H1 (cell line): ENCODE measurements at regions not wholly inside any gene's neighbourhood (a gene's known extent, or its start where the extent isn't known, plus 50 kb on each side); places are given as distances from the start of the nearest gene placed in this dataset.

Experiments used
- CTCF ChIA-PET: fragments of 300-600 bp; sonication (Branson Sonifier 250); formaldehyde crosslinking; loops from one replicate; lab custom pipeline; 2021; ENCODE audit not compliant: partially characterized antibody; lab: Charles Lee
- POLR2A ChIA-PET: fragments of 300-600 bp; sonication (Branson Sonifier 250); formaldehyde crosslinking; loops from one replicate; lab custom pipeline; 2021; ENCODE audit warnings: inconsistent platforms; ENCODE audit not compliant: partially characterized antibody; lab: Charles Lee
- DNase-seq, 2 experiments: peaks; one replicate each; pipeline versions ENCODE4 v3.0.0 to v3.0.0-alpha.2; 2010 to 2022; ENCODE audit warnings: low spot score in 2 of 2, low read depth in 1 of 2, mixed read lengths in 1 of 2
- FAIRE-seq: peaks from 2 replicates; lab custom pipeline; 2011; peaks lifted over from hg19 to GRCh38; lab: Jason Lieb, UNC
- H2AFZ ChIP-seq: 2 replicates; pipeline ENCODE4 v1.8.1; 2012; ENCODE audit warnings: low read length, inconsistent platforms
- H2AK5ac ChIP-seq: 2 replicates; pipeline ENCODE4 v1.6.1; 2013; ENCODE audit warnings: low read depth, low read length
- H2BK120ac ChIP-seq: replicated peaks from 2 replicates; pipeline ENCODE3; 2013; ENCODE audit warnings: low read depth, low read length, inconsistent platforms
- H2BK12ac ChIP-seq: 2 replicates; pipeline ENCODE4 v1.6.1; 2013; ENCODE audit warnings: low read depth, low read length
- H2BK15ac ChIP-seq: 2 replicates; pipeline ENCODE4 v1.6.1; 2013; ENCODE audit warnings: low read length
- H2BK20ac ChIP-seq: 2 replicates; pipeline ENCODE4 v1.6.1; 2013; ENCODE audit warnings: low read length
- H2BK5ac ChIP-seq: 2 replicates; pipeline ENCODE4 v1.6.1; 2013; ENCODE audit warnings: low read depth, low read length
- H3K14ac ChIP-seq: 2 replicates; pipeline ENCODE4 v1.6.1; 2013; ENCODE audit warnings: inconsistent platforms; ENCODE audit not compliant: insufficient read length
- H3K18ac ChIP-seq: 2 replicates; pipeline ENCODE4 v1.6.1; 2013; ENCODE audit warnings: low read length; ENCODE audit errors: extremely low read depth
- H3K23ac ChIP-seq: 2 replicates; pipeline ENCODE4 v1.6.1; 2013; ENCODE audit warnings: inconsistent platforms; ENCODE audit not compliant: insufficient read length
- H3K23me2 ChIP-seq: 2 replicates; pipeline ENCODE4 v1.6.1; 2013; ENCODE audit warnings: low read depth, low read length
- H3K27ac ChIP-seq: 2 replicates; pipeline ENCODE4 v1.6.1; 2011; ENCODE audit warnings: low read depth, low read length, inconsistent platforms
- H3K27me3 ChIP-seq, 4 experiments: replicated peaks in 1 of 4; 1 replicate in 1 of 4; 2 replicates in 3 of 4; pipeline versions ENCODE4 v1.6.1 to v1.8.1; 2011 to 2013; ENCODE audit warnings: low read length in 3 of 4, mild to moderate bottlenecking in 3 of 4, inconsistent platforms in 2 of 4, mixed read lengths in 2 of 4, moderate library complexity in 1 of 4; ENCODE audit not compliant: control insufficient read depth in 3 of 4, insufficient read depth in 3 of 4; ENCODE audit errors: extremely low read depth in 1 of 4
- H3K36me3 ChIP-seq, 4 experiments: 2 replicates each; pipeline versions ENCODE4 v1.6.1 to v1.8.1; 2011 to 2013; ENCODE audit warnings: mild to moderate bottlenecking in 4 of 4, low read length in 3 of 4, moderate library complexity in 2 of 4, control low read depth in 1 of 4, inconsistent platforms in 1 of 4; ENCODE audit not compliant: insufficient read depth in 4 of 4, control insufficient read depth in 2 of 4
- H3K4ac ChIP-seq: replicated peaks from 2 replicates; pipeline ENCODE3; 2013; ENCODE audit warnings: low read length, low read depth, mixed read lengths, inconsistent platforms; ENCODE audit not compliant: insufficient read length
- H3K4me1 ChIP-seq, 4 experiments: replicated peaks in 1 of 4; 1 replicate in 1 of 4; 2 replicates in 3 of 4; pipeline versions ENCODE4 v1.6.1 to v1.8.1; 2011 to 2013; ENCODE audit warnings: low read length in 3 of 4, inconsistent platforms in 2 of 4, mixed read lengths in 1 of 4; ENCODE audit not compliant: insufficient read depth in 4 of 4, control insufficient read depth in 3 of 4
- H3K4me2 ChIP-seq, 2 experiments: 2 replicates each; pipeline versions ENCODE4 v1.6.1 to v1.8.1; 2011 to 2013; ENCODE audit warnings: low read depth in 2 of 2, low read length in 2 of 2, control low read depth in 1 of 2, inconsistent platforms in 1 of 2, mild to moderate bottlenecking in 1 of 2; ENCODE audit not compliant: insufficient read depth in 1 of 2
- H3K4me3 ChIP-seq, 4 experiments: fragments of 200-600, 300-600 bp in 1 of 4; sonication (generic), shearing (Covaris generic), sonication (Bioruptor Twin) in 1 of 4; 2 replicates each; pipeline versions ENCODE4 v1.5.1 to v1.8.1; 2011 to 2016; ENCODE audit warnings: low read length in 4 of 4, low read depth in 3 of 4, control low read depth in 2 of 4, inconsistent platforms in 2 of 4, mild to moderate bottlenecking in 2 of 4, mixed read lengths in 1 of 4, moderate library complexity in 1 of 4; ENCODE audit not compliant: insufficient read depth in 2 of 4; ENCODE audit errors: extremely low read depth in 1 of 4
- H3K56ac ChIP-seq: replicated peaks from 2 replicates; pipeline ENCODE3; 2013; ENCODE audit warnings: low read depth, mild to moderate bottlenecking, mixed read lengths, low read length, inconsistent platforms; ENCODE audit not compliant: insufficient read length
- H3K79me1 ChIP-seq: 2 replicates; pipeline ENCODE4 v1.6.1; 2013; ENCODE audit warnings: low read depth, low read length, control low read depth
- H3K79me2 ChIP-seq, 2 experiments: 2 replicates each; pipeline versions ENCODE4 v1.6.1 to v1.8.1; 2012 to 2013; ENCODE audit warnings: low read length in 2 of 2, mild to moderate bottlenecking in 2 of 2, inconsistent platforms in 1 of 2; ENCODE audit not compliant: insufficient read depth in 2 of 2, control insufficient read depth in 1 of 2
- H3K9ac ChIP-seq, 4 experiments: replicated peaks in 1 of 4; 1 replicate in 1 of 4; 2 replicates in 3 of 4; pipeline versions ENCODE4 v1.6.1 to v1.8.1; 2011 to 2013; ENCODE audit warnings: low read depth in 3 of 4, low read length in 3 of 4, control low read depth in 2 of 4, mild to moderate bottlenecking in 2 of 4, moderate library complexity in 2 of 4, inconsistent platforms in 1 of 4; ENCODE audit errors: extremely low read depth in 1 of 4
- H3K9me3 ChIP-seq, 2 experiments: 2 replicates each; pipeline versions ENCODE4 v1.6.1 to v1.8.1; 2012 to 2013; ENCODE audit warnings: mild to moderate bottlenecking in 2 of 2, moderate library complexity in 2 of 2, control low read depth in 1 of 2, inconsistent platforms in 1 of 2, low read depth in 1 of 2, low read length in 1 of 2, mixed read lengths in 1 of 2; ENCODE audit not compliant: insufficient read depth in 2 of 2
- H4K20me1 ChIP-seq, 2 experiments: replicated peaks in 1 of 2; 2 replicates each; pipeline versions ENCODE3 to v1.8.1; 2011 to 2013; ENCODE audit warnings: inconsistent platforms in 2 of 2, low read length in 2 of 2, mild to moderate bottlenecking in 1 of 2; ENCODE audit not compliant: insufficient read depth in 2 of 2, control insufficient read depth in 1 of 2
- H4K5ac ChIP-seq: 2 replicates; pipeline ENCODE4 v1.6.1; 2013; ENCODE audit warnings: low read length, low read depth, mixed read lengths, inconsistent platforms; ENCODE audit not compliant: insufficient read length
- H4K8ac ChIP-seq: 2 replicates; pipeline ENCODE4 v1.8.0; 2013; ENCODE audit warnings: mild to moderate bottlenecking, moderate library complexity, low read length, inconsistent platforms; ENCODE audit not compliant: insufficient read depth; ENCODE audit errors: extremely low read depth
- H4K91ac ChIP-seq: replicated peaks from 2 replicates; pipeline ENCODE3; 2013; ENCODE audit warnings: low read length, mixed read lengths, inconsistent platforms; ENCODE audit not compliant: insufficient read length
- CHD1 ChIP-seq: IDR thresholded peaks from 2 replicates; pipeline ENCODE4 v1.6.1; 2012; ENCODE audit warnings: low read depth, low read length, improper control_type of control experiment
- TAF7 ChIP-seq: optimal IDR thresholded peaks from 2 replicates; pipeline ENCODE3; 2011; ENCODE audit warnings: low read depth, mild to moderate bottlenecking, inconsistent platforms, low read length, moderate library complexity, borderline replicate concordance

DNA sequence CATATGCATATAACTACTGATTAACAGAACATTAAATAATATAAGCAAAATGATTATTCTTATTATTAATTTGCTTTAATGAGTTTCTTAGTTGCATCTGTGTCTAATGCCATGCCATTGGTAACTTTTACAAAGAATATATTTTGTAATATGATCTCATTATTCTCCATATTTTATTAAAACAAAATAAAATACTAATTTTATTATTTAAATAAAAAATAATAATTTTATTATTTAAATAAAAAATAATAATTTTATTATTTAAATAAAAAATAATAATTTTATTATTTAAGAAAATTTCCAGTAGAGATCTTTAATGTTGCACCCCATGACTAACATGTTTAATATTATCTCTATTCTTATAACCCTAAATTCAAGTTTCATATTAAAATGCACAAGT, 771.1 kb downstream of the NR2F2 start:
- Histone ChIP-seq H2BK20ac (no peak overlapping the region), H4K91ac (no peak overlapping the region), H2AK5ac (no peak overlapping the region), H3K79me1 (no peaks in the 10 kb centered on the region), H3K9ac (no peak overlapping the region), H3K23me2 (no peaks in the 10 kb centered on the region), H4K5ac (no peak overlapping the region), H3K4me3 (no peak overlapping the region), H2BK5ac (no peak overlapping the region), H3K4me1 (no peaks in the 10 kb centered on the region), H4K8ac (no peak overlapping the region), H2AFZ (no peak overlapping the region), H3K56ac (no peak overlapping the region), H2BK12ac (no peak overlapping the region), H3K36me3 (no peaks in the 10 kb centered on the region), H3K4me2 (no peak overlapping the region), H3K79me2 (no peaks in the 10 kb centered on the region), H3K4ac (no peak overlapping the region), H2BK120ac (no peak overlapping the region), H3K27me3 (peaks cover 0 to 1% (median 0%) of the 10 kb centered on the region in 4 experiments; a peak in 1 of 7 replicates), H3K27ac (no peak overlapping the region), H3K23ac (no peak overlapping the region), H4K20me1 (no peaks in the 10 kb centered on the region), H3K9me3 (no peaks in the 10 kb centered on the region), H2BK15ac (no peak overlapping the region), H3K14ac (no peak overlapping the region), H3K18ac (no peak overlapping the region)
- ChIA-PET POLR2A (interaction anchor here (1.2 kb wide), 1 partner anchor 15 kb away, joined by 3 read pairs; no protein-coding TSS in a partner anchor), CTCF (no interaction called here)
- DNase-seq (no peak), FAIRE-seq (no peak)
- TF ChIP-seq TAF7 = no peak
- no peak for TF ChIP-seq CHD1
